ENCODE measurements at regions not wholly inside any gene's neighbourhood (a gene's known extent, or its start where the extent isn't known, plus 50 kb on each side); places are given as distances from the start of the nearest gene placed in this dataset.

DNA sequence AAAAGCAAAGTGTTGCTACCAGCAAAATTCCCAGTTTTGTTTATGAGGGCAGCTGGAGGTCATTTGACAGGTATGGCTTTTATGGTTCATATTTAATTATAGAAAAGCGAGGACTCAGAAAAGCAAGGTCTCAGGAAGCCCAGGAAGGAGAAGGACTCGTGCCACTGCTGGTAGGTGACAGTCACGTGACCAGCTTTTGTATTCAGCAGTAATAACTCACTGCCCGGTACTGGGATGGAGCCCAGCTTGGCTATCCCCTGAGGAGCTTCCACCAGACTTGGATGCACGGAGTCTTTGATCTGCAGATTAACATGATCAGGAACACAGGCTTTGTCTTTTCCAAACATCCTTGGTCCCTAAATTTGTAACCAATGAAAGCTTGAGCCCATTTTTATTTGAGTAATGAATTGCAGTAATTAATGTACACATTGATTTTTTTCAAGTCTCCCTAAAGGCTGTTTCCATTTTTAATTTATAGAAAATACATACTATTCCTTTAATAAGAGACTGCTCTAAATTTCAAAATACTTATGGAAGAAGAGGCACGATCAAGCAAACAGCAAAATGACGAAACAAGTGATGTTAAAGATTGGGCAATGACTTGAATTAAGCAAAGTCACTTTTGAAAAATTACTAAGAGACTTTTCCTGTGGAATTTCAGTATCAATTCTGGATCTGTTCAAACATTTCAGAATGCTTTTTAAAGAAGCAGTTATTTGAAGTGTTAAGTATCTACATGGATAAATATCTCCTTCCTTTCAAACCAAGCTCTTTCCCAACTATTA, 251.7 kb upstream of the HNRNPA3 start:
- no peak for TF ChIP-seq EZH2 (IDR thresholded peaks at IDR 0.05)
- TF ChIP-seq POLR2AphosphoS5 (IDR thresholded peaks at IDR 0.05; ENCODE audit: borderline replicate concordance, low read depth, low read length): no peak
